GM23338 (cell line): ENCODE measurements at regions not wholly inside any gene's neighbourhood (a gene's known extent, or its start where the extent isn't known, plus 50 kb on each side); places are given as distances from the start of the nearest gene placed in this dataset.
"Not testable (repeated sequence)": the region's sequence is repeated elsewhere in the genome, so short reads cannot be mapped to it uniquely, and the experiment has no call there.

Experiments used
- CREB1 ChIP-seq: fragments of 250-450 bp; sonication (Bioruptor Pico); IDR thresholded peaks from 2 replicates; pipeline ENCODE4 v1.5.0; 2020; ENCODE audit warnings: low read depth, mild to moderate bottlenecking, moderate library complexity
- CTCF ChIP-seq, 2 experiments: fragments of 200-600 bp in 1 of 2; sonication (generic) in 1 of 2; conservative IDR thresholded peaks; 2 replicates each; pipeline versions ENCODE4 v1.5.1 to v1.6.1; 2016 to 2017; ENCODE audit warnings: antibody characterized with exemption in 2 of 2, low read depth in 2 of 2, mild to moderate bottlenecking in 2 of 2, moderate library complexity in 1 of 2
- ETS1 ChIP-seq: IDR thresholded peaks from 2 replicates; pipeline ENCODE4 v1.6.1; 2016; ENCODE audit warnings: antibody characterized with exemption
- EZH2 ChIP-seq: fragments of 200-600 bp; sonication (generic); IDR thresholded peaks from one replicate; pipeline ENCODE4 v1.8.0; 2017; ENCODE audit warnings: antibody characterized with exemption, mild to moderate bottlenecking, low read depth; ENCODE audit not compliant: unreplicated experiment
- EZH2phosphoT487 ChIP-seq: fragments of 200-600 bp; sonication (generic); IDR thresholded peaks from one replicate; pipeline ENCODE4 v1.8.1; 2018; ENCODE audit warnings: antibody characterized with exemption; ENCODE audit not compliant: unreplicated experiment
- JUNB ChIP-seq: IDR thresholded peaks from one replicate; pipeline ENCODE4 v1.6.1; 2016; ENCODE audit warnings: antibody characterized with exemption; ENCODE audit not compliant: unreplicated experiment
- NANOG ChIP-seq: IDR thresholded peaks from 2 replicates; pipeline ENCODE4 v1.6.1; 2016; ENCODE audit warnings: antibody characterized with exemption, borderline replicate concordance
- POLR2AphosphoS5 ChIP-seq: IDR thresholded peaks from 2 replicates; pipeline ENCODE4 v1.6.1; 2016; ENCODE audit warnings: antibody characterized with exemption, low read depth
- REST ChIP-seq: IDR thresholded peaks from one replicate; pipeline ENCODE4 v1.6.1; 2018; ENCODE audit warnings: antibody characterized with exemption; ENCODE audit not compliant: unreplicated experiment
- STAT1 ChIP-seq: IDR thresholded peaks from one replicate; pipeline ENCODE4 v1.6.1; 2016; ENCODE audit warnings: antibody characterized with exemption; ENCODE audit not compliant: unreplicated experiment
- ZNF114 ChIP-seq: fragments of 250-450 bp; sonication (Bioruptor Pico); IDR thresholded peaks from 2 replicates; pipeline ENCODE4 v1.5.0; 2020; ENCODE audit warnings: mild to moderate bottlenecking, moderate library complexity
- ZNF331 ChIP-seq: fragments of 250-450 bp; sonication (Bioruptor Pico); IDR thresholded peaks from 2 replicates; pipeline ENCODE4 v1.5.0; 2020; ENCODE audit warnings: low read depth, mild to moderate bottlenecking, moderate library complexity

DNA sequence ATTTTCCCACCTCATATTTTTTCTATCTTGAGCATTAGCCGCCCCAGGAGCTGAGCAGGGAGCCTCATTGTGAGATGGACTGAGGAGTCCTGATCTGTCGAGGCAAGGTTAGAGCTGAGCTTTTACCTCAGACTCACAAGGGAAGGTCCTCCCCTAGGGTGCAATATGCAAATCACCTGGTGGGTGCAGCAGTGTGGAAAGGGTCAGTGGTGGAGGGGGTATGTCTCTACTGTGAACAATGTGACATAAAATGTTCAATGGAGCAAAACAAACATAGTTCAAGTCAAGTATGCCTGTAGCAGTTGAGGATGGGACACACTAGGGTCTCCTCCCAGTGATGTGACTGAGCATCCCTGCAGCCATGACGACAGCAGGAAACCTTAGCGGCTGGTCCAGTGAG, 219.2 kb downstream of the ANKRD36 start:
- TF ChIP-seq CTCF (conservative IDR thresholded peaks at IDR 0.05; ENCODE audit: low read depth in 2 of 2); EZH2phosphoT487; EZH2; POLR2AphosphoS5; REST; CREB1 (CRISPR knock-in tag); STAT1; JUNB; ZNF331 (CRISPR knock-in tag); ETS1; NANOG; ZNF114 (CRISPR knock-in tag): not testable (repeated sequence)
